Liver (tissue), 8 donors: ENCODE measurements at regions not wholly inside any gene's neighbourhood (a gene's known extent, or its start where the extent isn't known, plus 50 kb on each side); places are given as distances from the start of the nearest gene placed in this dataset.

Source experiments
- DNase-seq: peaks from one replicate; pipeline ENCODE4 v3.0.0-alpha.2; 2017; ENCODE audit warnings: low spot score
- H3K27ac ChIP-seq, 2 donors: one replicate each; pipeline ENCODE4 v1.7.0; 2013; ENCODE audit warnings: inconsistent platforms in 2 of 2, low read length in 2 of 2, control low read depth in 1 of 2, low read depth in 1 of 2, mild to moderate bottlenecking in 1 of 2
- H3K27me3 ChIP-seq, 4 donors: one replicate each; pipeline versions ENCODE4 v1.6.1 to v1.7.0; 2013; ENCODE audit warnings: low read length in 3 of 4, inconsistent platforms in 1 of 4, mild to moderate bottlenecking in 1 of 4, moderate library complexity in 1 of 4; ENCODE audit not compliant: control insufficient read depth in 4 of 4, insufficient read depth in 4 of 4
- H3K36me3 ChIP-seq, 4 donors: one replicate each; pipeline versions ENCODE4 v1.6.1 to v1.7.0; 2013; ENCODE audit warnings: low read length in 3 of 4, mild to moderate bottlenecking in 3 of 4, low read depth in 1 of 4, moderate library complexity in 1 of 4; ENCODE audit not compliant: control insufficient read depth in 4 of 4, insufficient read depth in 3 of 4
- H3K4me1 ChIP-seq, 4 donors: one replicate each; pipeline versions ENCODE4 v1.6.1 to v1.7.0; 2013; ENCODE audit warnings: low read length in 3 of 4, mild to moderate bottlenecking in 3 of 4, moderate library complexity in 1 of 4; ENCODE audit not compliant: control insufficient read depth in 4 of 4, insufficient read depth in 4 of 4
- H3K4me3 ChIP-seq, 3 donors: one replicate each; pipeline versions ENCODE4 v1.6.1 to v1.7.0; 2013; ENCODE audit warnings: low read length in 3 of 3, control low read depth in 1 of 3, low read depth in 1 of 3, mild to moderate bottlenecking in 1 of 3
- H3K9ac ChIP-seq, 2 donors: one replicate each; pipeline ENCODE4 v1.7.0; 2013; ENCODE audit warnings: low read length in 2 of 2, mild to moderate bottlenecking in 2 of 2, moderate library complexity in 2 of 2, control low read depth in 1 of 2, low read depth in 1 of 2
- H3K9me3 ChIP-seq, 4 donors: one replicate each; pipeline versions ENCODE4 v1.6.1 to v1.7.0; 2013; ENCODE audit warnings: low read length in 3 of 4; ENCODE audit not compliant: control insufficient read depth in 4 of 4
- EGR1 ChIP-seq, 2 donors: IDR thresholded peaks; 2 replicates each; pipeline ENCODE4 v1.6.1; 2016 to 2018; ENCODE audit warnings: antibody characterized with exemption in 2 of 2, low read depth in 2 of 2
- FOXA1 ChIP-seq: IDR thresholded peaks from 2 replicates; pipeline ENCODE4 v1.6.1; 2016; ENCODE audit warnings: antibody characterized with exemption
- FOXA2 ChIP-seq: IDR thresholded peaks from 2 replicates; pipeline ENCODE4 v1.6.1; 2016; ENCODE audit warnings: antibody characterized with exemption
- GABPA ChIP-seq, 2 donors: IDR thresholded peaks in 1 of 2; conservative IDR thresholded peaks in 1 of 2; 2 replicates each; pipeline ENCODE4 v1.6.1; 2016; ENCODE audit warnings: antibody characterized with exemption in 2 of 2, mild to moderate bottlenecking in 1 of 2, moderate library complexity in 1 of 2
- HNF4A ChIP-seq, 2 donors: conservative IDR thresholded peaks; 2 replicates each; pipeline ENCODE4 v1.6.1; 2016; ENCODE audit warnings: antibody characterized with exemption in 2 of 2, mild to moderate bottlenecking in 2 of 2
- HNF4G ChIP-seq: IDR thresholded peaks from 2 replicates; pipeline ENCODE4 v1.6.1; 2016; ENCODE audit warnings: antibody characterized with exemption
- JUND ChIP-seq, 2 donors: IDR thresholded peaks; 2 replicates each; pipeline ENCODE4 v1.6.1; 2016; ENCODE audit warnings: antibody characterized with exemption in 2 of 2
- NR2F2 ChIP-seq: IDR thresholded peaks from 2 replicates; pipeline ENCODE4 v1.6.1; 2016; ENCODE audit warnings: antibody characterized with exemption
- RAD21 ChIP-seq, 2 donors: IDR thresholded peaks; 2 replicates each; pipeline ENCODE4 v1.6.1; 2016; ENCODE audit warnings: antibody characterized with exemption in 2 of 2, mild to moderate bottlenecking in 2 of 2
- RXRA ChIP-seq, 2 donors: IDR thresholded peaks; 2 replicates each; pipeline ENCODE4 v1.6.1; 2017 to 2018; ENCODE audit warnings: antibody characterized with exemption in 2 of 2, mild to moderate bottlenecking in 1 of 2
- SP1 ChIP-seq: IDR thresholded peaks from 2 replicates; pipeline ENCODE4 v1.6.1; 2018; ENCODE audit warnings: antibody characterized with exemption, mild to moderate bottlenecking
- TAF1 ChIP-seq: conservative IDR thresholded peaks from 2 replicates; pipeline ENCODE4 v1.6.1; 2016; ENCODE audit warnings: antibody characterized with exemption, mild to moderate bottlenecking
- YY1 ChIP-seq: IDR thresholded peaks from 2 replicates; pipeline ENCODE4 v1.6.1; 2016; ENCODE audit warnings: antibody characterized with exemption, mild to moderate bottlenecking
- WGBS: extraction: QIAGEN DNeasy Blood & Tissue Kit; methylation state at CpG from one replicate; pipeline ENCODE4 v1.1.7; 2013; 5-methylcytosine and 5-hydroxymethylcytosine counted together
- TF ChIP-seq, protein P1 (sequence below): IDR thresholded peaks from 2 replicates; pipeline ENCODE4 v1.6.1; 2016; ENCODE audit warnings: antibody characterized with exemption
- TF ChIP-seq, protein P2 (sequence below): IDR thresholded peaks from 2 replicates; pipeline ENCODE4 v1.6.1; 2016; ENCODE audit warnings: antibody characterized with exemption
- TF ChIP-seq, protein P3 (sequence below): IDR thresholded peaks from 2 replicates; pipeline ENCODE4 v1.6.1; 2016; ENCODE audit warnings: antibody characterized with exemption
- TF ChIP-seq, protein P4 (sequence below): fragments of 150-350 bp; IDR thresholded peaks from 2 replicates; pipeline ENCODE4 v1.5.1; 2017; ENCODE audit warnings: improper control_type of control experiment, low read depth, low read length; ENCODE audit not compliant: missing input control
- TF ChIP-seq, protein P5 (sequence below): IDR thresholded peaks from 2 replicates; pipeline ENCODE4 v1.6.1; 2016; ENCODE audit warnings: antibody characterized with exemption, mild to moderate bottlenecking
- donor health status: healthy.
- donor health status: healthy.
- donor health status: healthy.
- donor health status: healthy.
- donor health status: healthy.

DNA sequence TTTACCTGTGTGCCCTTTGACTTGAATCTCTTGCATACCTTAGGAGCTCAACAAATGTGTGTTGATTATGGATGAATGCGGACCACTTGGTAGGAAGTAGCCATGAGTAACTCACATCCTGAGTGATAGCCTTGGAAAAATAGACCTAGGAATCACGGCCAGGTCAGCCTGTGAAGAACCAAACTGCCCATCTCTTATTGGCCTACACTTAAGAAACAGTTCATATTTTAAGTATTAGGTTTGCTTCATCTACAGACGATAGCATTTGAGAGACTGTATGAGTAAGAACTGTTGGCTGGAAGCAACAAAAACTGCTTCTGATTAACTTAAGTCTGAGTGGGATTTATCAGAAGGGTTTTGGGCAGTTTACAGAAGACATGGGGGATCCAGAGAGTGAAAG, 152.5 kb upstream of the ADRA1D start:
- Histone ChIP-seq H3K4me1 (no peaks in the 10 kb centered on the region), H3K27ac (no peak overlapping the region), H3K9me3 (peaks cover 0 to 5% (median 4%) of the 10 kb centered on the region in 4 donors), H3K27me3 (peaks cover 0 to 5% (median 4%) of the 10 kb centered on the region in 4 donors), H3K36me3 (no peaks in the 10 kb centered on the region), H3K9ac (no peak overlapping the region), H3K4me3 (no peak overlapping the region)
- 66% methylated on average over 3 of the region's 3 CpGs for WGBS
- TF ChIP-seq YY1 = no peak
- TF ChIP-seq HNF4A (conservative IDR thresholded peaks at IDR 0.05) = no peak
- TF ChIP-seq FOXA1 = no peak
- no peak for TF ChIP-seq RXRA (IDR thresholded peaks at IDR 0.05)
- TF ChIP-seq FOXA2 = no peak
- TF ChIP-seq, protein P1, sequence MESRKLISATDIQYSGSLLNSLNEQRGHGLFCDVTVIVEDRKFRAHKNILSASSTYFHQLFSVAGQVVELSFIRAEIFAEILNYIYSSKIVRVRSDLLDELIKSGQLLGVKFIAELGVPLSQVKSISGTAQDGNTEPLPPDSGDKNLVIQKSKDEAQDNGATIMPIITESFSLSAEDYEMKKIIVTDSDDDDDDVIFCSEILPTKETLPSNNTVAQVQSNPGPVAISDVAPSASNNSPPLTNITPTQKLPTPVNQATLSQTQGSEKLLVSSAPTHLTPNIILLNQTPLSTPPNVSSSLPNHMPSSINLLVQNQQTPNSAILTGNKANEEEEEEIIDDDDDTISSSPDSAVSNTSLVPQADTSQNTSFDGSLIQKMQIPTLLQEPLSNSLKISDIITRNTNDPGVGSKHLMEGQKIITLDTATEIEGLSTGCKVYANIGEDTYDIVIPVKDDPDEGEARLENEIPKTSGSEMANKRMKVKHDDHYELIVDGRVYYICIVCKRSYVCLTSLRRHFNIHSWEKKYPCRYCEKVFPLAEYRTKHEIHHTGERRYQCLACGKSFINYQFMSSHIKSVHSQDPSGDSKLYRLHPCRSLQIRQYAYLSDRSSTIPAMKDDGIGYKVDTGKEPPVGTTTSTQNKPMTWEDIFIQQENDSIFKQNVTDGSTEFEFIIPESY = no peak
- TF ChIP-seq, protein P2, sequence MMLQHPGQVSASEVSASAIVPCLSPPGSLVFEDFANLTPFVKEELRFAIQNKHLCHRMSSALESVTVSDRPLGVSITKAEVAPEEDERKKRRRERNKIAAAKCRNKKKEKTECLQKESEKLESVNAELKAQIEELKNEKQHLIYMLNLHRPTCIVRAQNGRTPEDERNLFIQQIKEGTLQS = no peak
- no peak for TF ChIP-seq RAD21 (IDR thresholded peaks at IDR 0.05)
- no peak for TF ChIP-seq HNF4G
- TF ChIP-seq, protein P3, sequence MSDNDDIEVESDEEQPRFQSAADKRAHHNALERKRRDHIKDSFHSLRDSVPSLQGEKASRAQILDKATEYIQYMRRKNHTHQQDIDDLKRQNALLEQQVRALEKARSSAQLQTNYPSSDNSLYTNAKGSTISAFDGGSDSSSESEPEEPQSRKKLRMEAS = no peak
- TF ChIP-seq GABPA (IDR thresholded peaks at IDR 0.05 in 1 of 2, conservative IDR thresholded peaks at IDR 0.05 in 1 of 2) = no peak
- TF ChIP-seq, protein P4, sequence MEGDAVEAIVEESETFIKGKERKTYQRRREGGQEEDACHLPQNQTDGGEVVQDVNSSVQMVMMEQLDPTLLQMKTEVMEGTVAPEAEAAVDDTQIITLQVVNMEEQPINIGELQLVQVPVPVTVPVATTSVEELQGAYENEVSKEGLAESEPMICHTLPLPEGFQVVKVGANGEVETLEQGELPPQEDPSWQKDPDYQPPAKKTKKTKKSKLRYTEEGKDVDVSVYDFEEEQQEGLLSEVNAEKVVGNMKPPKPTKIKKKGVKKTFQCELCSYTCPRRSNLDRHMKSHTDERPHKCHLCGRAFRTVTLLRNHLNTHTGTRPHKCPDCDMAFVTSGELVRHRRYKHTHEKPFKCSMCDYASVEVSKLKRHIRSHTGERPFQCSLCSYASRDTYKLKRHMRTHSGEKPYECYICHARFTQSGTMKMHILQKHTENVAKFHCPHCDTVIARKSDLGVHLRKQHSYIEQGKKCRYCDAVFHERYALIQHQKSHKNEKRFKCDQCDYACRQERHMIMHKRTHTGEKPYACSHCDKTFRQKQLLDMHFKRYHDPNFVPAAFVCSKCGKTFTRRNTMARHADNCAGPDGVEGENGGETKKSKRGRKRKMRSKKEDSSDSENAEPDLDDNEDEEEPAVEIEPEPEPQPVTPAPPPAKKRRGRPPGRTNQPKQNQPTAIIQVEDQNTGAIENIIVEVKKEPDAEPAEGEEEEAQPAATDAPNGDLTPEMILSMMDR = no peak
- TF ChIP-seq NR2F2 = no peak
- no peak for TF ChIP-seq JUND (IDR thresholded peaks at IDR 0.05)
- TF ChIP-seq SP1 = no peak
- no peak for TF ChIP-seq TAF1
- no peak for TF ChIP-seq EGR1 (IDR thresholded peaks at IDR 0.05; ENCODE audit: low read depth in 2 of 2)
- no peak for DNase-seq

DNA sequence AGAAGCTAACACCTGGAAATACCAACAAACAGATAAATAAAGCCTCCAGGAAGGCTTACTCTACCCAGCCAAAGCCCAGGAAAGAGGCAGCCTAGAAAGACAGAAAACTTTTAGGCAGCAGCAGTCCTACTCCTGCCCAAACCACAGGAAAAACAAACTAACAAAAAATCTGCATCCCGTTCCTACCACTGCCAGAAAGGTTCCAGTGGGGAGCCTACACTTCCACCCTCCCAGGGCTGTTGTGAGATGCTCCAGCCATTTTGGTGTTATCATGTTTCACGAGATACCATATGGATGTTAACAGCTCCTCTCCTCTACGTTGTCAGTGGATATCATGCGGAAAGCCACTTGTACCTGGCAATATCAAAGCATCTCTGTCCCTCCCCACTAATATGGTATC, 135.9 kb upstream of the ADRA1D start:
- no peaks in the 10 kb centered on the region for H3K4me1 ChIP-seq
- no peak for DNase-seq
- H3K27me3 ChIP-seq = peaks cover 0 to 2% (median 0%) of the 10 kb centered on the region in 4 donors
- TF ChIP-seq, protein P5, sequence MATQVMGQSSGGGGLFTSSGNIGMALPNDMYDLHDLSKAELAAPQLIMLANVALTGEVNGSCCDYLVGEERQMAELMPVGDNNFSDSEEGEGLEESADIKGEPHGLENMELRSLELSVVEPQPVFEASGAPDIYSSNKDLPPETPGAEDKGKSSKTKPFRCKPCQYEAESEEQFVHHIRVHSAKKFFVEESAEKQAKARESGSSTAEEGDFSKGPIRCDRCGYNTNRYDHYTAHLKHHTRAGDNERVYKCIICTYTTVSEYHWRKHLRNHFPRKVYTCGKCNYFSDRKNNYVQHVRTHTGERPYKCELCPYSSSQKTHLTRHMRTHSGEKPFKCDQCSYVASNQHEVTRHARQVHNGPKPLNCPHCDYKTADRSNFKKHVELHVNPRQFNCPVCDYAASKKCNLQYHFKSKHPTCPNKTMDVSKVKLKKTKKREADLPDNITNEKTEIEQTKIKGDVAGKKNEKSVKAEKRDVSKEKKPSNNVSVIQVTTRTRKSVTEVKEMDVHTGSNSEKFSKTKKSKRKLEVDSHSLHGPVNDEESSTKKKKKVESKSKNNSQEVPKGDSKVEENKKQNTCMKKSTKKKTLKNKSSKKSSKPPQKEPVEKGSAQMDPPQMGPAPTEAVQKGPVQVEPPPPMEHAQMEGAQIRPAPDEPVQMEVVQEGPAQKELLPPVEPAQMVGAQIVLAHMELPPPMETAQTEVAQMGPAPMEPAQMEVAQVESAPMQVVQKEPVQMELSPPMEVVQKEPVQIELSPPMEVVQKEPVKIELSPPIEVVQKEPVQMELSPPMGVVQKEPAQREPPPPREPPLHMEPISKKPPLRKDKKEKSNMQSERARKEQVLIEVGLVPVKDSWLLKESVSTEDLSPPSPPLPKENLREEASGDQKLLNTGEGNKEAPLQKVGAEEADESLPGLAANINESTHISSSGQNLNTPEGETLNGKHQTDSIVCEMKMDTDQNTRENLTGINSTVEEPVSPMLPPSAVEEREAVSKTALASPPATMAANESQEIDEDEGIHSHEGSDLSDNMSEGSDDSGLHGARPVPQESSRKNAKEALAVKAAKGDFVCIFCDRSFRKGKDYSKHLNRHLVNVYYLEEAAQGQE = no peak
- no peak for TF ChIP-seq FOXA2
- TF ChIP-seq HNF4G = no peak
- no peak for TF ChIP-seq JUND (IDR thresholded peaks at IDR 0.05)
- TF ChIP-seq SP1 = no peak
- TF ChIP-seq TAF1 = no peak
- no peak for TF ChIP-seq YY1
- TF ChIP-seq NR2F2 = no peak
- no peaks in the 10 kb centered on the region for H3K36me3 ChIP-seq
- H3K4me3 ChIP-seq = no peak overlapping the region
- H3K27ac ChIP-seq = no peak overlapping the region
- WGBS = 84% methylated on average over 4 of the region's 4 CpGs
- H3K9me3 ChIP-seq = no peaks in the 10 kb centered on the region
- H3K9ac ChIP-seq = no peak overlapping the region
